ENCODE measurements at regions not wholly inside any gene's neighbourhood (a gene's known extent, or its start where the extent isn't known, plus 50 kb on each side); places are given as distances from the start of the nearest gene placed in this dataset.

- TF ChIP-seq, protein P1, sequence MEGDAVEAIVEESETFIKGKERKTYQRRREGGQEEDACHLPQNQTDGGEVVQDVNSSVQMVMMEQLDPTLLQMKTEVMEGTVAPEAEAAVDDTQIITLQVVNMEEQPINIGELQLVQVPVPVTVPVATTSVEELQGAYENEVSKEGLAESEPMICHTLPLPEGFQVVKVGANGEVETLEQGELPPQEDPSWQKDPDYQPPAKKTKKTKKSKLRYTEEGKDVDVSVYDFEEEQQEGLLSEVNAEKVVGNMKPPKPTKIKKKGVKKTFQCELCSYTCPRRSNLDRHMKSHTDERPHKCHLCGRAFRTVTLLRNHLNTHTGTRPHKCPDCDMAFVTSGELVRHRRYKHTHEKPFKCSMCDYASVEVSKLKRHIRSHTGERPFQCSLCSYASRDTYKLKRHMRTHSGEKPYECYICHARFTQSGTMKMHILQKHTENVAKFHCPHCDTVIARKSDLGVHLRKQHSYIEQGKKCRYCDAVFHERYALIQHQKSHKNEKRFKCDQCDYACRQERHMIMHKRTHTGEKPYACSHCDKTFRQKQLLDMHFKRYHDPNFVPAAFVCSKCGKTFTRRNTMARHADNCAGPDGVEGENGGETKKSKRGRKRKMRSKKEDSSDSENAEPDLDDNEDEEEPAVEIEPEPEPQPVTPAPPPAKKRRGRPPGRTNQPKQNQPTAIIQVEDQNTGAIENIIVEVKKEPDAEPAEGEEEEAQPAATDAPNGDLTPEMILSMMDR (IDR thresholded peaks at IDR 0.05), result no peak
- TF ChIP-seq EP300 (IDR thresholded peaks at IDR 0.05) (peak in 2 of 4 donors; percentile 66 to 94), POLR2A (IDR thresholded peaks at IDR 0.05) (no peak), POLR2AphosphoS5 (IDR thresholded peaks at IDR 0.05) (peak; percentile 24 to 60)
These were observed 135.5 kb upstream of the CPM start for GRCh38 chr12:69068448-69068847.
